A549 (cell line): ENCODE measurements at regions not wholly inside any gene's neighbourhood (a gene's known extent, or its start where the extent isn't known, plus 50 kb on each side); places are given as distances from the start of the nearest gene placed in this dataset.
A peak's percentile ranks its signal among the peaks of the same experiment; 100 is the strongest.

Experiments
- ATAC-seq, 2 experiments: fragments of 200-7000 bp in 1 of 2; fragments of >200 bp in 1 of 2; cut with Nextera tagmentation in 1 of 2; cut with Tn5 transposase in 1 of 2; 3 replicates each; pipeline versions ENCODE4 v1.8.0 to v1.9.1; 2018 to 2020; ENCODE audit warnings: mild to moderate bottlenecking in 1 of 2, moderate library complexity in 1 of 2
- CTCF ChIA-PET: fragments of 300-600 bp; sonication (Branson Sonifier 250); formaldehyde crosslinking; extraction: SDS; loops from one replicate; lab custom pipeline; 2021; ENCODE audit warnings: antibody characterized with exemption, inconsistent platforms; lab: Yijun Ruan, JAX
- POLR2A ChIA-PET: fragments of 350-600 bp; formaldehyde crosslinking; extraction: SDS; loops from one replicate; lab custom pipeline; 2021; ENCODE audit warnings: antibody characterized with exemption, inconsistent platforms; lab: Yijun Ruan, JAX
- DNase-seq, 2 experiments: peaks; one replicate each; pipeline versions ENCODE4 v3.0.0 to v3.0.0-alpha.2; 2011 to 2016; ENCODE audit warnings: low read depth in 1 of 2, low spot score in 1 of 2
- FAIRE-seq: peaks from 2 replicates; lab custom pipeline; 2011; peaks lifted over from hg19 to GRCh38; lab: Jason Lieb, UNC
- H3K27ac ChIP-seq, 2 experiments: fragments of >200 bp; sonication (Bioruptor Twin); formaldehyde crosslinking; 3 replicates each; pipeline ENCODE4 v1.5.1; 2016 to 2017
- H3K4me1 ChIP-seq: fragments of >200 bp; sonication (Bioruptor Twin); formaldehyde crosslinking; 3 replicates; pipeline ENCODE4 v1.6.1; 2016
- H3K4me2 ChIP-seq: fragments of >200 bp; sonication (Bioruptor Twin); formaldehyde crosslinking; 3 replicates; pipeline ENCODE4 v1.6.1; 2016
- H3K4me3 ChIP-seq: fragments of >200 bp; sonication (Bioruptor Twin); formaldehyde crosslinking; 3 replicates; pipeline ENCODE4 v1.5.1; 2016
- H3K9me3 ChIP-seq: fragments of >200 bp; sonication (Bioruptor Twin); formaldehyde crosslinking; 3 replicates; pipeline ENCODE4 v1.6.1; 2016
- CBX8 ChIP-seq: fragments of 200-600 bp; sonication (generic); IDR thresholded peaks from 2 replicates; pipeline ENCODE4 v1.6.1; 2016
- CEBPB ChIP-seq, 2 experiments: fragments of >200 bp in 1 of 2; sonication (Bioruptor Twin) in 1 of 2; formaldehyde crosslinking in 1 of 2; IDR thresholded peaks; 2 replicates each; pipeline ENCODE4 v1.6.1; 2012 to 2016
- CHD2 ChIP-seq: fragments of 150-350 bp; IDR thresholded peaks from 2 replicates; pipeline ENCODE4 v1.6.1; 2014; ENCODE audit warnings: low read length; ENCODE audit not compliant: partially characterized antibody
- E2F6 ChIP-seq: IDR thresholded peaks from 2 replicates; pipeline ENCODE4 v1.6.1; 2012; ENCODE audit warnings: low read depth, borderline replicate concordance
- ELK1 ChIP-seq: fragments of 150-350 bp; IDR thresholded peaks from 2 replicates; pipeline ENCODE4 v1.6.1; 2014; ENCODE audit warnings: low read depth, mild to moderate bottlenecking, low read length
- EP300 ChIP-seq, 2 experiments: fragments of >200 bp; sonication (Bioruptor Twin); formaldehyde crosslinking; IDR thresholded peaks; 2 replicates in 1 of 2; 3 replicates in 1 of 2; pipeline ENCODE4 v1.6.1; 2016 to 2017
- ESRRA ChIP-seq: fragments of 150-350 bp; IDR thresholded peaks from 2 replicates; pipeline ENCODE4 v1.6.1; 2014; ENCODE audit warnings: mild to moderate bottlenecking, low read length, borderline replicate concordance
- FOSL2 ChIP-seq, 2 experiments: fragments of 450-650 bp in 1 of 2; fragments of >200 bp in 1 of 2; sonication (Bioruptor Twin) in 1 of 2; formaldehyde crosslinking; IDR thresholded peaks; 2 replicates each; pipeline versions ENCODE4 v1.5.0 to v1.6.1; 2016 to 2020; ENCODE audit warnings: mild to moderate bottlenecking in 1 of 2, moderate library complexity in 1 of 2
- GATA3 ChIP-seq: IDR thresholded peaks from 2 replicates; pipeline ENCODE4 v1.6.1; 2012; ENCODE audit warnings: borderline replicate concordance
- HDAC2 ChIP-seq: fragments of 200-600 bp; sonication (generic); IDR thresholded peaks from 2 replicates; pipeline ENCODE4 v1.6.1; 2016
- HMGXB4 ChIP-seq: fragments of 250-450 bp; sonication (Bioruptor Pico); IDR thresholded peaks from 2 replicates; pipeline ENCODE4 v1.5.0; 2021; ENCODE audit warnings: mild to moderate bottlenecking, moderate library complexity, borderline replicate concordance
- HOXA7 ChIP-seq: fragments of 250-450 bp; sonication (Bioruptor Pico); IDR thresholded peaks from 2 replicates; pipeline ENCODE4 v1.5.0; 2020; ENCODE audit warnings: mild to moderate bottlenecking, moderate library complexity
- HOXB5 ChIP-seq: fragments of 250-450 bp; sonication (Bioruptor Pico); IDR thresholded peaks from 2 replicates; pipeline ENCODE4 v1.5.0; 2020; ENCODE audit warnings: mild to moderate bottlenecking, moderate library complexity
- KDM1A ChIP-seq: fragments of 200-600 bp; sonication (generic); IDR thresholded peaks from 2 replicates; pipeline ENCODE4 v1.6.1; 2016; ENCODE audit warnings: low read depth, mild to moderate bottlenecking
- MAZ ChIP-seq: fragments of 150-350 bp; IDR thresholded peaks from 2 replicates; pipeline ENCODE4 v1.6.1; 2014; ENCODE audit warnings: antibody characterized with exemption, low read depth, low read length, borderline replicate concordance
- MYC ChIP-seq: IDR thresholded peaks from 2 replicates; pipeline ENCODE4 v1.6.1; 2012; ENCODE audit warnings: mild to moderate bottlenecking, inconsistent platforms, low read length, improper control_type of control experiment, borderline replicate concordance
- NFE2L2 ChIP-seq: fragments of 150-350 bp; conservative IDR thresholded peaks from 2 replicates; pipeline ENCODE4 v1.6.1; 2014; ENCODE audit warnings: low read length
- NPAS2 ChIP-seq: fragments of 250-450 bp; sonication (Bioruptor Pico); IDR thresholded peaks from 2 replicates; pipeline ENCODE4 v1.8.0; 2022; ENCODE audit warnings: mild to moderate bottlenecking, moderate library complexity, borderline replicate concordance
- NR3C1 ChIP-seq: fragments of >200 bp; sonication (Bioruptor Twin); formaldehyde crosslinking; IDR thresholded peaks from 3 replicates; pipeline ENCODE4 v1.6.1; 2017
- PBX3 ChIP-seq: IDR thresholded peaks from 2 replicates; pipeline ENCODE4 v1.6.1; 2012
- POLR2AphosphoS2 ChIP-seq: conservative IDR thresholded peaks from 2 replicates; pipeline ENCODE4 v1.6.1; 2012; ENCODE audit warnings: low read length, improper control_type of control experiment, inconsistent platforms
- SREBF2 ChIP-seq: fragments of 450-650 bp; IDR thresholded peaks from 2 replicates; pipeline ENCODE4 v1.6.1; 2014; ENCODE audit warnings: mild to moderate bottlenecking, moderate library complexity
- TFCP2L1 ChIP-seq: fragments of 250-450 bp; sonication (Bioruptor Pico); IDR thresholded peaks from 2 replicates; pipeline ENCODE4 v1.5.0; 2021; ENCODE audit warnings: mild to moderate bottlenecking
- ZFP36 ChIP-seq: fragments of 450-650 bp; IDR thresholded peaks from 2 replicates; pipeline ENCODE4 v1.6.1; 2014; ENCODE audit warnings: borderline replicate concordance; ENCODE audit not compliant: partially characterized antibody
- ZNF302 ChIP-seq: fragments of 250-450 bp; sonication (Bioruptor Pico); IDR thresholded peaks from 2 replicates; pipeline ENCODE4 v1.9.0; 2021; ENCODE audit warnings: inconsistent platforms, mild to moderate bottlenecking, moderate library complexity
- ZSCAN20 ChIP-seq: fragments of 250-450 bp; sonication (Bioruptor Pico); IDR thresholded peaks from 2 replicates; pipeline ENCODE4 v1.8.0; 2022; ENCODE audit warnings: mild to moderate bottlenecking, moderate library complexity
- WGBS: methylation state at CpG from one replicate; pipeline ENCODE4 v1.1.6; 2017; ENCODE audit errors: missing lambda C conversion rate; 5-methylcytosine and 5-hydroxymethylcytosine counted together

GRCh38 chr4:147175460-147176025 is 229.9 kb upstream of the TTC29 start (continued):
- TF ChIP-seq E2F6 (no peak), MAZ (no peak), ESRRA (no peak), ELK1 (no peak)

- no peaks in the 10 kb centered on the region for H3K4me1 ChIP-seq
- no peak for FAIRE-seq
- POLR2A ChIA-PET: no interaction called here
- no peak for TF ChIP-seq CHD2
- no peak for TF ChIP-seq ZSCAN20
- no peak for TF ChIP-seq MYC
- no peak for TF ChIP-seq CBX8
- no peak for TF ChIP-seq NFE2L2
- no peak for TF ChIP-seq HDAC2
- TF ChIP-seq FOSL2 (IDR thresholded peaks at IDR 0.05): no peak
- TF ChIP-seq FOSL2 (CRISPR knock-in tag; IDR thresholded peaks at IDR 0.05): no peak
- TF ChIP-seq, all 56 proteins: peak for 0
- WGBS: 80% methylated on average over 2 of the region's 2 CpGs
- Histone ChIP-seq H3K4me3 (no peak overlapping the region), H3K9me3 (no peaks in the 10 kb centered on the region), H3K27ac (no peak overlapping the region), H3K4me2 (no peak overlapping the region)
- CTCF ChIA-PET: no interaction called here
- ATAC-seq (no peak), DNase-seq (no peak)
Measured at GRCh38 chr4:147182041-147182440, 236.4 kb upstream of the TTC29 start.

GRCh38 chr4:147192679-147193078 is 247.0 kb upstream of the TTC29 start:
- Histone ChIP-seq H3K27ac (no peak overlapping the region), H3K4me3 (no peak overlapping the region), H3K4me2 (no peak overlapping the region), H3K9me3 (no peaks in the 10 kb centered on the region), H3K4me1 (no peaks in the 10 kb centered on the region)
- ChIA-PET CTCF (no interaction called here), POLR2A (no interaction called here)
- ATAC-seq (no peak), FAIRE-seq (no peak), DNase-seq (no peak)
- no peak for TF ChIP-seq HDAC2
- no peak for TF ChIP-seq HOXA7 (CRISPR knock-in tag)
- no peak for TF ChIP-seq CBX8
- no peak for TF ChIP-seq ZFP36
- no peak for TF ChIP-seq NFE2L2
- TF ChIP-seq CEBPB (IDR thresholded peaks at IDR 0.05): no peak
- no peak for TF ChIP-seq NPAS2 (CRISPR knock-in tag)
- TF ChIP-seq NR3C1: no peak
- TF ChIP-seq TFCP2L1 (CRISPR knock-in tag): no peak
- TF ChIP-seq PBX3: no peak
- TF ChIP-seq HOXB5 (CRISPR knock-in tag): no peak
- TF ChIP-seq EP300 (IDR thresholded peaks at IDR 0.05): no peak
- TF ChIP-seq KDM1A: no peak

GRCh38 chr4:147194114-147194513 is 248.4 kb upstream of the TTC29 start:
- H3K27ac ChIP-seq: no peak overlapping the region
- H3K4me2 ChIP-seq: 0 out of 3 replicates have a peak overlapping the region, but pooled peaks have one; percentile 12
- H3K4me3 ChIP-seq: no peak overlapping the region
- ChIA-PET POLR2A (no interaction called here), CTCF (interaction anchor here (0.8 kb wide), 1 partner anchor 396 kb away, joined by 4 read pairs; no protein-coding TSS in a partner anchor)
- ATAC-seq (no peak), DNase-seq (no peak), FAIRE-seq (no peak)
- 25% methylated on average over 3 of the region's 3 CpGs for WGBS
- H3K9me3 ChIP-seq: no peaks in the 10 kb centered on the region
- no peaks in the 10 kb centered on the region for H3K4me1 ChIP-seq
- TF ChIP-seq KDM1A: no peak
- TF ChIP-seq PBX3: no peak
- no peak for TF ChIP-seq CHD2
- no peak for TF ChIP-seq GATA3
- no peak for TF ChIP-seq ZNF302 (CRISPR knock-in tag)
- no peak for TF ChIP-seq HMGXB4 (CRISPR knock-in tag)
- no peak for TF ChIP-seq SREBF2
- TF ChIP-seq EP300 (IDR thresholded peaks at IDR 0.05): no peak
- TF ChIP-seq POLR2AphosphoS2: no peak
